CD4-positive, alpha-beta T cell (primary cell): ENCODE measurements at regions not wholly inside any gene's neighbourhood (a gene's known extent, or its start where the extent isn't known, plus 50 kb on each side); places are given as distances from the start of the nearest gene placed in this dataset.

Experiments used
- ATAC-seq: fragments of 200-7000 bp; cut with Tn5 transposase; one replicate; pipeline ENCODE4 v1.10.0; 2022; ENCODE audit warnings: mild to moderate bottlenecking; ENCODE audit not compliant: poor library complexity
- CTCF ChIA-PET: fragments of 350-600 bp; sonication (Branson Sonifier 250); formaldehyde crosslinking; loops from one replicate; lab custom pipeline; 2021; ENCODE audit warnings: antibody characterized with exemption, inconsistent platforms; lab: Charles Lee
- POLR2A ChIA-PET: fragments of 350-600 bp; sonication (Branson Sonifier 250); formaldehyde crosslinking; loops from one replicate; lab custom pipeline; 2021; ENCODE audit warnings: antibody characterized with exemption, inconsistent platforms; lab: Charles Lee
- DNase-seq, 14 experiments: peaks; one replicate each; pipeline ENCODE4 v3.0.0-alpha.2; 2013 to 2020; ENCODE audit warnings: mixed read lengths in 2 of 14
- H3K27ac ChIP-seq, 2 donors: one replicate each; pipeline versions ENCODE4 v1.5.1 to v1.7.0; 2013; ENCODE audit warnings: low read length in 2 of 2, low read depth in 1 of 2, mild to moderate bottlenecking in 1 of 2
- H3K27me3 ChIP-seq, 2 experiments: 1 replicate in 1 of 2; 2 replicates in 1 of 2; pipeline versions ENCODE4 v1.6.1 to v1.7.0; 2013; ENCODE audit warnings: low read length in 2 of 2, control low read depth in 1 of 2, mild to moderate bottlenecking in 1 of 2, moderate library complexity in 1 of 2; ENCODE audit not compliant: insufficient read depth in 2 of 2, control insufficient read depth in 1 of 2
- H3K36me3 ChIP-seq: one replicate; pipeline ENCODE4 v1.6.1; 2013; ENCODE audit warnings: low read length, control low read depth; ENCODE audit not compliant: insufficient read depth
- H3K4me1 ChIP-seq: one replicate; pipeline ENCODE4 v1.6.1; 2013; ENCODE audit warnings: low read length, control low read depth; ENCODE audit not compliant: insufficient read depth
- H3K4me3 ChIP-seq: one replicate; pipeline ENCODE4 v1.5.1; 2013; ENCODE audit warnings: mild to moderate bottlenecking, low read length, moderate library complexity
- H3K9me3 ChIP-seq, 2 experiments: 1 replicate in 1 of 2; 2 replicates in 1 of 2; pipeline versions ENCODE4 v1.6.1 to v1.7.0; 2013; ENCODE audit warnings: low read length in 2 of 2, mild to moderate bottlenecking in 2 of 2, control low read depth in 1 of 2, moderate library complexity in 1 of 2; ENCODE audit not compliant: control insufficient read depth in 1 of 2, insufficient read depth in 1 of 2
- H3K27ac Mint-ChIP-seq: one replicate; pipeline ENCODE4 v1.8.0; 2020; ENCODE audit warnings: mixed read lengths
- H3K27me3 Mint-ChIP-seq: one replicate; pipeline ENCODE4 v1.8.0; 2021; ENCODE audit warnings: mixed read lengths
- H3K36me3 Mint-ChIP-seq: one replicate; pipeline ENCODE4 v1.8.0; 2021; ENCODE audit warnings: low read depth, mixed read lengths
- H3K4me1 Mint-ChIP-seq: one replicate; pipeline ENCODE4 v1.8.0; 2021; ENCODE audit warnings: low read depth, mixed read lengths
- H3K4me3 Mint-ChIP-seq: one replicate; pipeline ENCODE4 v1.8.0; 2020; ENCODE audit warnings: mild to moderate bottlenecking, mixed read lengths
- H3K9me3 Mint-ChIP-seq: one replicate; pipeline ENCODE4 v1.8.0; 2020; ENCODE audit warnings: mixed read lengths
- intact Hi-C, 2 experiments: fragments of 100-400 bp; cut with DNase I in 1 of 2; cut with micrococcal nuclease in 1 of 2; formaldehyde crosslinking; loops; one replicate each; pipeline versions ENCODE4 v1.15.1 to v1.9.0; 2023 to 2025; cut with DNase I, micrococcal nuclease
- TF ChIP-seq, protein P1 (sequence below): fragments of 200-600 bp; IDR thresholded peaks from one replicate; pipeline ENCODE4 v1.8.0; 2022; ENCODE audit warnings: antibody characterized with exemption, mild to moderate bottlenecking

DNA sequence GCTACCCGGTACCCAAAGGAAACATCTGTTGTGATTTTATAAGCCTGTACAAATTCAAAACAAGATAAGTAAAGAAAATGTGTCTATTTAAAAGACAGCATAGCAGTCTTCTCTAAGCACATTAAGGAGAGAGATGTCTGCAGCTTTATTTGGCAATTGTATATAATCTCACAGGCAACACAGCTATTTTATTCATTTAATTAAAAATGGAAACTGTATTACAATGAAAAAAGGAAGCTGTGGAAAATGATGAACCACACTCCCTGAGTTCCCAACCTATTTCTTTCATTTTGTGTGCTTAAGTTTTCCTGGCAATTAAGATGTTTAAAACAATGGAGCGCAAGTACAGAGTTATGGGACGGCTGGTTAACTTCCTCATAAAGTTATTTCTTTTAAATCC, 78.4 kb downstream of the CBLL2 start:
- DNase-seq = no peak
- Histone ChIP-seq H3K27ac (no peak overlapping the region), H3K4me3 (no peak overlapping the region), H3K27me3 (no peaks in the 10 kb centered on the region), H3K9me3 (no peaks in the 10 kb centered on the region), H3K36me3 (no peaks in the 10 kb centered on the region), H3K4me1 (no peaks in the 10 kb centered on the region)
- H3K36me3 Mint-ChIP-seq = no peaks in the 10 kb centered on the region
- intact Hi-C loops = no loop called here
- no peaks in the 10 kb centered on the region for H3K4me1 Mint-ChIP-seq
- CTCF ChIA-PET = no interaction called here
- H3K9me3 Mint-ChIP-seq = no peaks in the 10 kb centered on the region
- H3K27me3 Mint-ChIP-seq = no peaks in the 10 kb centered on the region
- POLR2A ChIA-PET = no interaction called here
- no peak overlapping the region for H3K4me3 Mint-ChIP-seq
- H3K27ac Mint-ChIP-seq = no peak overlapping the region
- TF ChIP-seq, protein P1, sequence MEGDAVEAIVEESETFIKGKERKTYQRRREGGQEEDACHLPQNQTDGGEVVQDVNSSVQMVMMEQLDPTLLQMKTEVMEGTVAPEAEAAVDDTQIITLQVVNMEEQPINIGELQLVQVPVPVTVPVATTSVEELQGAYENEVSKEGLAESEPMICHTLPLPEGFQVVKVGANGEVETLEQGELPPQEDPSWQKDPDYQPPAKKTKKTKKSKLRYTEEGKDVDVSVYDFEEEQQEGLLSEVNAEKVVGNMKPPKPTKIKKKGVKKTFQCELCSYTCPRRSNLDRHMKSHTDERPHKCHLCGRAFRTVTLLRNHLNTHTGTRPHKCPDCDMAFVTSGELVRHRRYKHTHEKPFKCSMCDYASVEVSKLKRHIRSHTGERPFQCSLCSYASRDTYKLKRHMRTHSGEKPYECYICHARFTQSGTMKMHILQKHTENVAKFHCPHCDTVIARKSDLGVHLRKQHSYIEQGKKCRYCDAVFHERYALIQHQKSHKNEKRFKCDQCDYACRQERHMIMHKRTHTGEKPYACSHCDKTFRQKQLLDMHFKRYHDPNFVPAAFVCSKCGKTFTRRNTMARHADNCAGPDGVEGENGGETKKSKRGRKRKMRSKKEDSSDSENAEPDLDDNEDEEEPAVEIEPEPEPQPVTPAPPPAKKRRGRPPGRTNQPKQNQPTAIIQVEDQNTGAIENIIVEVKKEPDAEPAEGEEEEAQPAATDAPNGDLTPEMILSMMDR = no peak
- ATAC-seq = no peak

DNA sequence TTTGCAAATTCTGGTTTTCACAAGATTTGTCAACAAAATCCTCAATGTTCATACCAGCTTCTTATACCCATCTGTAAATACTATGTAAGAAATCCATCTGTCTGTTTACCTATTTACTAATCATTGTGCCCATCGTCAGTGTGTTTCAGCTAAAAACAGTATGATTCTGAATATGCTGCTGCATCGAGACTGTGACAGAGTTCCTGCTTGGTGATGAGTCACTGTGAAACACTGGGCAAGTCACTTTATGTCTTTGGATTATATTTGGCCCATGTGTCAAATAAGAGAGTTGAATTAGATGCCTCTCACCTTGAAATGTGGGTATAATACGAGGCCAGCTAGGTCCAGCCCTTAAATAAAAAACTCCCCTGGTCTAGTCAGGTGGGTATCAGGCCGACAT, 79.3 kb downstream of the CBLL2 start:
- H3K9me3 Mint-ChIP-seq = no peaks in the 10 kb centered on the region
- POLR2A ChIA-PET = no interaction called here

DNA sequence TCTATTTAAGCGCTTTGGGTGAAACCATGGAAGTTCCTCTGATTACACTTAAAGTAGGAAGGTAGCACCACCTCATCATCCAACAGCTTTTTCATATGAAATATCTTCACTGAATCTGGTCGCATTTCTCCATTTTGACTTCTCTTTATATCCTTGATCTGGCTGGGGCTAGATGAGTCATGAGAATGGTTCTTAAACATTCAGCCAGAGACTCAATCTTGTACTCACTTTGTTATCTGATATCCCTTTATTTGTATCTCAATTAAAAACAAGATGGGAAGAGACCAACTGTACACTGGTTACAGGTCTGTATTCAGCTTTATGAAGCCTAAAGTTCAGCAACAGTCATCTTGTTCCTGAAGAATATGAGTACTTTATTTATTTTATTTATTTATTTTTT, 84.9 kb downstream of the CBLL2 start:
- no peak overlapping the region for H3K27ac Mint-ChIP-seq
- no peak overlapping the region for H3K27ac ChIP-seq
- H3K27me3 Mint-ChIP-seq = no peaks in the 10 kb centered on the region
- H3K9me3 ChIP-seq = no peaks in the 10 kb centered on the region
- H3K4me3 Mint-ChIP-seq = no peak overlapping the region
- intact Hi-C loops = no loop called here
- no peak for DNase-seq
- no peaks in the 10 kb centered on the region for H3K36me3 Mint-ChIP-seq
- H3K4me1 Mint-ChIP-seq = no peaks in the 10 kb centered on the region
- TF ChIP-seq, protein P1 = no peak
- POLR2A ChIA-PET = no interaction called here
- H3K36me3 ChIP-seq = no peaks in the 10 kb centered on the region
- H3K27me3 ChIP-seq = no peaks in the 10 kb centered on the region
- no peaks in the 10 kb centered on the region for H3K4me1 ChIP-seq
- CTCF ChIA-PET = no interaction called here
- no peak for ATAC-seq
- no peak overlapping the region for H3K4me3 ChIP-seq
- H3K9me3 Mint-ChIP-seq = no peaks in the 10 kb centered on the region

More for the DNA sequence above, 79.3 kb downstream of the CBLL2 start:
- Mint-ChIP-seq H3K4me3 (no peak overlapping the region), H3K4me1 (no peaks in the 10 kb centered on the region), H3K27ac (no peak overlapping the region), H3K36me3 (no peaks in the 10 kb centered on the region), H3K27me3 (no peaks in the 10 kb centered on the region)
- Histone ChIP-seq H3K27me3 (no peaks in the 10 kb centered on the region), H3K9me3 (no peaks in the 10 kb centered on the region), H3K36me3 (no peaks in the 10 kb centered on the region), H3K4me3 (no peak overlapping the region), H3K4me1 (no peaks in the 10 kb centered on the region), H3K27ac (no peak overlapping the region)
- CTCF ChIA-PET = no interaction called here
- intact Hi-C loops = no loop called here
- ATAC-seq (no peak), DNase-seq (no peak)
- TF ChIP-seq, protein P1 = no peak
